GM12878 (cell line): ENCODE measurements at regions not wholly inside any gene's neighbourhood (a gene's known extent, or its start where the extent isn't known, plus 50 kb on each side); places are given as distances from the start of the nearest gene placed in this dataset.

Source experiments
- ATAC-seq: fragments of 200-7000 bp; cut with Tn5 transposase; 3 replicates; pipeline ENCODE4 v1.9.1; 2020; ENCODE audit warnings: mild to moderate bottlenecking, moderate library complexity
- BruUV-seq: library from RNA; stranded (reverse); fragments of 400-500 nt; replicated peaks from 2 replicates; lab custom pipeline; 2021; lab: Mats Ljungman, UMichigan
- CTCF ChIA-PET: fragments of 300-600 bp; sonication (Branson Sonifier 250); formaldehyde crosslinking; extraction: SDS; loops from one replicate; lab custom pipeline; 2021; ENCODE audit warnings: inconsistent platforms; lab: Yijun Ruan, JAX
- POLR2A ChIA-PET: fragments of 350-600 bp; formaldehyde crosslinking; extraction: SDS; loops from one replicate; lab custom pipeline; 2021; ENCODE audit warnings: inconsistent platforms; lab: Charles Lee
- RAD21 ChIA-PET: fragments of 300-600 bp; sonication (Branson Sonifier 250); formaldehyde crosslinking; loops from one replicate; lab custom pipeline; 2023; ENCODE audit warnings: antibody characterized with exemption; ENCODE audit not compliant: unreplicated experiment; lab: Charles Lee
- SMC1A ChIA-PET: fragments of 300-600 bp; sonication (Branson Sonifier 250); formaldehyde crosslinking; loops from one replicate; lab custom pipeline; 2023; ENCODE audit not compliant: unreplicated experiment, uncharacterized antibody; lab: Charles Lee
- DNase-seq: peaks from one replicate; pipeline ENCODE4 v3.0.0-alpha.2; 2011; ENCODE audit warnings: low read depth, low spot score
- FAIRE-seq: peaks from 3 replicates; lab custom pipeline; 2011; peaks lifted over from hg19 to GRCh38; lab: Jason Lieb, UNC
- H2AFZ ChIP-seq: 2 replicates; pipeline ENCODE4 v1.6.0; 2011; ENCODE audit warnings: low read depth, low read length, control low read depth; ENCODE audit not compliant: control insufficient read depth
- H3K27ac ChIP-seq: 2 replicates; pipeline ENCODE4 v1.5.1; 2011; ENCODE audit warnings: control low read depth; ENCODE audit not compliant: control insufficient read depth, insufficient read depth
- H3K27me3 ChIP-seq, 2 experiments: replicated peaks in 1 of 2; 2 replicates each; pipeline versions ENCODE4 v1.6.0 to v1.6.1; 2011; ENCODE audit warnings: low read length in 1 of 2; ENCODE audit not compliant: control insufficient read depth in 2 of 2, insufficient read depth in 2 of 2
- H3K36me3 ChIP-seq, 2 experiments: 2 replicates each; pipeline ENCODE4 v1.5.1; 2011; ENCODE audit warnings: low read length in 1 of 2; ENCODE audit not compliant: control insufficient read depth in 2 of 2, insufficient read depth in 2 of 2
- H3K4me1 ChIP-seq: 2 replicates; pipeline ENCODE4 v1.6.1; 2011; ENCODE audit warnings: mild to moderate bottlenecking, low read length, moderate library complexity, mixed read lengths; ENCODE audit not compliant: control insufficient read depth, insufficient read depth
- H3K4me2 ChIP-seq: 2 replicates; pipeline ENCODE4 v1.6.0; 2011; ENCODE audit warnings: control low read depth; ENCODE audit not compliant: control insufficient read depth, insufficient read depth
- H3K4me3 ChIP-seq: fragments of 200-600 bp; sonication (generic); 2 replicates; pipeline ENCODE4 v1.5.1; 2016
- H3K79me2 ChIP-seq: 2 replicates; pipeline ENCODE4 v1.6.0; 2011; ENCODE audit warnings: low read length; ENCODE audit not compliant: control insufficient read depth, insufficient read depth
- H3K9ac ChIP-seq: 2 replicates; pipeline ENCODE4 v1.8.0; 2011; ENCODE audit warnings: low read length, control low read depth, mixed read lengths; ENCODE audit not compliant: control insufficient read depth, insufficient read depth
- H3K9me3 ChIP-seq: replicated peaks from 3 replicates; pipeline ENCODE4 v1.5.1; 2011; ENCODE audit warnings: mild to moderate bottlenecking, low read length; ENCODE audit not compliant: control insufficient read depth, insufficient read depth
- H4K20me1 ChIP-seq: 2 replicates; pipeline ENCODE4 v1.6.0; 2011; ENCODE audit not compliant: control insufficient read depth, insufficient read depth
- BHLHE40 ChIP-seq, 2 experiments: fragments of 450-650 bp in 1 of 2; IDR thresholded peaks; 2 replicates each; pipeline ENCODE4 v1.6.1; 2011 to 2017; ENCODE audit warnings: low read depth in 2 of 2, borderline replicate concordance in 1 of 2, improper control_type of control experiment in 1 of 2, low read length in 1 of 2, mild to moderate bottlenecking in 1 of 2
- CBFB ChIP-seq: IDR thresholded peaks from 2 replicates; pipeline ENCODE4 v1.6.1; 2016; ENCODE audit warnings: antibody characterized with exemption, low read depth
- FOXK2 ChIP-seq: fragments of 450-650 bp; IDR thresholded peaks from 2 replicates; pipeline ENCODE4 v1.6.1; 2017; ENCODE audit warnings: mild to moderate bottlenecking, moderate library complexity
- HDGF ChIP-seq: fragments of 450-650 bp; IDR thresholded peaks from 2 replicates; pipeline ENCODE4 v1.6.1; 2016; ENCODE audit warnings: antibody characterized with exemption
- JUND ChIP-seq: IDR thresholded peaks from 2 replicates; pipeline ENCODE4 v1.6.1; 2012; ENCODE audit warnings: low read depth, mild to moderate bottlenecking, low read length, improper control_type of control experiment, moderate library complexity
- POU2F2 ChIP-seq: IDR thresholded peaks from 3 replicates; pipeline ENCODE4 v1.6.1; 2011; ENCODE audit warnings: low read depth, mild to moderate bottlenecking, low read length, borderline replicate concordance
- YBX1 ChIP-seq: fragments of 450-650 bp; IDR thresholded peaks from 2 replicates; pipeline ENCODE4 v1.6.1; 2016; ENCODE audit warnings: antibody characterized with exemption
- ZSCAN29 ChIP-seq: fragments of 450-650 bp; IDR thresholded peaks from 2 replicates; pipeline ENCODE4 v1.6.1; 2017; ENCODE audit warnings: mild to moderate bottlenecking, moderate library complexity
- WGBS: methylation state at CpG from one replicate; pipeline ENCODE4 v1.1.6; 2016; ENCODE audit warnings: low lambda C conversion rate; ENCODE audit not compliant: insufficient replicate concordance, insufficient coverage; ENCODE audit errors: missing lambda C conversion rate; 5-methylcytosine and 5-hydroxymethylcytosine counted together
- in situ Hi-C: fragments of 300-500 bp; cut with MboI; formaldehyde crosslinking; loops from 9 replicates; pipeline ENCODE4 v1.14.3; 2018; ENCODE audit warnings: mixed read lengths
- intact Hi-C: fragments of 100-400 bp; cut with micrococcal nuclease; formaldehyde crosslinking; loops from one replicate; pipeline ENCODE4 v1.14.2; 2022; ENCODE audit not compliant: unreplicated experiment
- TF ChIP-seq, protein P1 (sequence below): fragments of 450-650 bp; formaldehyde crosslinking; IDR thresholded peaks from 2 replicates; pipeline ENCODE4 v1.5.0; 2022; ENCODE audit warnings: mild to moderate bottlenecking, missing genetic modification characterization
- TF ChIP-seq, protein P2 (sequence below): IDR thresholded peaks from 2 replicates; pipeline ENCODE4 v1.6.1; 2012; ENCODE audit warnings: improper control_type of control experiment, low read depth, low read length; ENCODE audit not compliant: insufficient replicate concordance

DNA sequence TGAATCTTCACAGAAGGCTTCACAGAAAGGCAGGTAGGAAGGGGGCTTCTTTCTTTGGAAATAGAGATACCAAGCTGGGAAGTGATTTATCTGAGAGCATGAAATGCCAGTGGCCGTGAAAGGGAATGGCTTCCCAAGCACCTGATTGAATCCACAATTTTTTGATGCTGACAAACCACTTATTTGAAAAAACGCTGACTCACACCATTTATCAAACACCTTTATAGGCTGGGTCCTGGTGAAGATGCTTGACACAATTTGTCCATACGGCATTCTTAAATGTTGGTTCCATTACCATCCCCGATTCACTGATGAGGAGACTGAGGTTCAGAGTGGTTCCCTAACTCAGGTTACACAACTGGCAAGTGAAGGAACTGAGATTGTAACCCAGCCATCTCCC lies 64.1 kb upstream of the POMGNT2 start:
- intact Hi-C loops = no loop called here
- TF ChIP-seq ZSCAN29 = no peak
- no peak for TF ChIP-seq BHLHE40 (IDR thresholded peaks at IDR 0.05; ENCODE audit: borderline replicate concordance in 1 of 2, low read depth in 2 of 2, low read length in 1 of 2)
- TF ChIP-seq HDGF = no peak
- TF ChIP-seq, protein P1, sequence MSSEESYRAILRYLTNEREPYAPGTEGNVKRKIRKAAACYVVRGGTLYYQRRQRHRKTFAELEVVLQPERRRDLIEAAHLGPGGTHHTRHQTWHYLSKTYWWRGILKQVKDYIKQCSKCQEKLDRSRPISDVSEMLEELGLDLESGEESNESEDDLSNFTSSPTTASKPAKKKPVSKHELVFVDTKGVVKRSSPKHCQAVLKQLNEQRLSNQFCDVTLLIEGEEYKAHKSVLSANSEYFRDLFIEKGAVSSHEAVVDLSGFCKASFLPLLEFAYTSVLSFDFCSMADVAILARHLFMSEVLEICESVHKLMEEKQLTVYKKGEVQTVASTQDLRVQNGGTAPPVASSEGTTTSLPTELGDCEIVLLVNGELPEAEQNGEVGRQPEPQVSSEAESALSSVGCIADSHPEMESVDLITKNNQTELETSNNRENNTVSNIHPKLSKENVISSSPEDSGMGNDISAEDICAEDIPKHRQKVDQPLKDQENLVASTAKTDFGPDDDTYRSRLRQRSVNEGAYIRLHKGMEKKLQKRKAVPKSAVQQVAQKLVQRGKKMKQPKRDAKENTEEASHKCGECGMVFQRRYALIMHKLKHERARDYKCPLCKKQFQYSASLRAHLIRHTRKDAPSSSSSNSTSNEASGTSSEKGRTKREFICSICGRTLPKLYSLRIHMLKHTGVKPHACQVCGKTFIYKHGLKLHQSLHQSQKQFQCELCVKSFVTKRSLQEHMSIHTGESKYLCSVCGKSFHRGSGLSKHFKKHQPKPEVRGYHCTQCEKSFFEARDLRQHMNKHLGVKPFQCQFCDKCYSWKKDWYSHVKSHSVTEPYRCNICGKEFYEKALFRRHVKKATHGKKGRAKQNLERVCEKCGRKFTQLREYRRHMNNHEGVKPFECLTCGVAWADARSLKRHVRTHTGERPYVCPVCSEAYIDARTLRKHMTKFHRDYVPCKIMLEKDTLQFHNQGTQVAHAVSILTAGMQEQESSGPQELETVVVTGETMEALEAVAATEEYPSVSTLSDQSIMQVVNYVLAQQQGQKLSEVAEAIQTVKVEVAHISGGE (CRISPR knock-in tag) = no peak
- TF ChIP-seq FOXK2 = no peak
- TF ChIP-seq JUND = no peak
- no peak for TF ChIP-seq CBFB
- TF ChIP-seq, protein P2, sequence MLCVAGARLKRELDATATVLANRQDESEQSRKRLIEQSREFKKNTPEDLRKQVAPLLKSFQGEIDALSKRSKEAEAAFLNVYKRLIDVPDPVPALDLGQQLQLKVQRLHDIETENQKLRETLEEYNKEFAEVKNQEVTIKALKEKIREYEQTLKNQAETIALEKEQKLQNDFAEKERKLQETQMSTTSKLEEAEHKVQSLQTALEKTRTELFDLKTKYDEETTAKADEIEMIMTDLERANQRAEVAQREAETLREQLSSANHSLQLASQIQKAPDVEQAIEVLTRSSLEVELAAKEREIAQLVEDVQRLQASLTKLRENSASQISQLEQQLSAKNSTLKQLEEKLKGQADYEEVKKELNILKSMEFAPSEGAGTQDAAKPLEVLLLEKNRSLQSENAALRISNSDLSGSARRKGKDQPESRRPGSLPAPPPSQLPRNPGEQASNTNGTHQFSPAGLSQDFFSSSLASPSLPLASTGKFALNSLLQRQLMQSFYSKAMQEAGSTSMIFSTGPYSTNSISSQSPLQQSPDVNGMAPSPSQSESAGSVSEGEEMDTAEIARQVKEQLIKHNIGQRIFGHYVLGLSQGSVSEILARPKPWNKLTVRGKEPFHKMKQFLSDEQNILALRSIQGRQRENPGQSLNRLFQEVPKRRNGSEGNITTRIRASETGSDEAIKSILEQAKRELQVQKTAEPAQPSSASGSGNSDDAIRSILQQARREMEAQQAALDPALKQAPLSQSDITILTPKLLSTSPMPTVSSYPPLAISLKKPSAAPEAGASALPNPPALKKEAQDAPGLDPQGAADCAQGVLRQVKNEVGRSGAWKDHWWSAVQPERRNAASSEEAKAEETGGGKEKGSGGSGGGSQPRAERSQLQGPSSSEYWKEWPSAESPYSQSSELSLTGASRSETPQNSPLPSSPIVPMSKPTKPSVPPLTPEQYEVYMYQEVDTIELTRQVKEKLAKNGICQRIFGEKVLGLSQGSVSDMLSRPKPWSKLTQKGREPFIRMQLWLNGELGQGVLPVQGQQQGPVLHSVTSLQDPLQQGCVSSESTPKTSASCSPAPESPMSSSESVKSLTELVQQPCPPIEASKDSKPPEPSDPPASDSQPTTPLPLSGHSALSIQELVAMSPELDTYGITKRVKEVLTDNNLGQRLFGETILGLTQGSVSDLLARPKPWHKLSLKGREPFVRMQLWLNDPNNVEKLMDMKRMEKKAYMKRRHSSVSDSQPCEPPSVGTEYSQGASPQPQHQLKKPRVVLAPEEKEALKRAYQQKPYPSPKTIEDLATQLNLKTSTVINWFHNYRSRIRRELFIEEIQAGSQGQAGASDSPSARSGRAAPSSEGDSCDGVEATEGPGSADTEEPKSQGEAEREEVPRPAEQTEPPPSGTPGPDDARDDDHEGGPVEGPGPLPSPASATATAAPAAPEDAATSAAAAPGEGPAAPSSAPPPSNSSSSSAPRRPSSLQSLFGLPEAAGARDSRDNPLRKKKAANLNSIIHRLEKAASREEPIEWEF = no peak
- no peak for TF ChIP-seq POU2F2
- no peak for TF ChIP-seq YBX1
- H3K27ac ChIP-seq = no peak overlapping the region
- no peaks in the 10 kb centered on the region; the same call in 2 of the 3 replicates for H3K9me3 ChIP-seq
- no peak for FAIRE-seq
- SMC1A ChIA-PET = interaction anchor here (0.8 kb wide), 1 partner anchor 30 kb away, joined by 3 read pairs; no protein-coding TSS in a partner anchor
- no peaks in the 10 kb centered on the region for H3K79me2 ChIP-seq
- no peaks in the 10 kb centered on the region for H3K27me3 ChIP-seq
- RAD21 ChIA-PET = no interaction called here
- in situ Hi-C loops = no loop called here
- H4K20me1 ChIP-seq = no peaks in the 10 kb centered on the region
- 35% methylated on average over 4 of the region's 4 CpGs for WGBS
- H3K9ac ChIP-seq = no peak overlapping the region
- DNase-seq = no peak
- CTCF ChIA-PET = no interaction called here
- no peak overlapping the region for H3K4me2 ChIP-seq
- no peak overlapping the region for H2AFZ ChIP-seq
- no TSS peak for BruUV-seq
- POLR2A ChIA-PET = no interaction called here
- H3K4me1 ChIP-seq = no peaks in the 10 kb centered on the region
- H3K36me3 ChIP-seq = no peaks in the 10 kb centered on the region
- no peak overlapping the region for H3K4me3 ChIP-seq
- no peak for ATAC-seq
